GM23248 (cell line): ENCODE measurements at regions not wholly inside any gene's neighbourhood (a gene's known extent, or its start where the extent isn't known, plus 50 kb on each side); places are given as distances from the start of the nearest gene placed in this dataset.

ENCODE experiments used
- DNase-seq: peaks from one replicate; pipeline ENCODE4 v3.0.0-alpha.2; 2015
- H2AFZ ChIP-seq: fragments of 200-600 bp; sonication (generic); 2 replicates; pipeline ENCODE4 v1.6.1; 2016; ENCODE audit warnings: antibody characterized with exemption
- H3F3A ChIP-seq: fragments of 200-600 bp; sonication (generic); 2 replicates; pipeline ENCODE4 v1.6.1; 2016; ENCODE audit warnings: mild to moderate bottlenecking, antibody characterized with exemption, mixed run types; ENCODE audit not compliant: insufficient read depth
- H3K27ac ChIP-seq: fragments of 200-600 bp; sonication (generic); 2 replicates; pipeline ENCODE4 v1.5.1; 2016; ENCODE audit warnings: mild to moderate bottlenecking
- H3K27me3 ChIP-seq: fragments of 200-600 bp; sonication (generic); replicated peaks from 2 replicates; pipeline ENCODE4 v1.6.1; 2016; ENCODE audit warnings: mild to moderate bottlenecking; ENCODE audit not compliant: insufficient read depth
- H3K36me3 ChIP-seq: fragments of 200-600 bp; sonication (generic); 2 replicates; pipeline ENCODE4 v1.6.1; 2016; ENCODE audit warnings: low read depth, mild to moderate bottlenecking
- H3K4me1 ChIP-seq: fragments of 200-600 bp; sonication (generic); 2 replicates; pipeline ENCODE4 v1.6.1; 2016; ENCODE audit warnings: mild to moderate bottlenecking; ENCODE audit not compliant: insufficient read depth
- H3K4me2 ChIP-seq: fragments of 200-600 bp; sonication (generic); one replicate; pipeline ENCODE4 v1.6.1; 2016; ENCODE audit warnings: mild to moderate bottlenecking; ENCODE audit not compliant: unreplicated experiment
- H3K4me3 ChIP-seq: fragments of 200-600 bp; sonication (generic); 2 replicates; pipeline ENCODE4 v1.5.1; 2016; ENCODE audit warnings: mild to moderate bottlenecking
- H3K79me2 ChIP-seq: fragments of 200-600 bp; sonication (generic); 2 replicates; pipeline ENCODE4 v1.6.1; 2016; ENCODE audit warnings: mild to moderate bottlenecking; ENCODE audit not compliant: insufficient read depth
- H3K9ac ChIP-seq: fragments of 200-600 bp; sonication (generic); 2 replicates; pipeline ENCODE4 v1.6.1; 2016; ENCODE audit warnings: mild to moderate bottlenecking
- H3K9me2 ChIP-seq: fragments of 200-600 bp; sonication (generic); 2 replicates; pipeline ENCODE4 v1.6.1; 2016; ENCODE audit warnings: mixed run types, mild to moderate bottlenecking, moderate library complexity; ENCODE audit not compliant: insufficient read depth
- H3K9me3 ChIP-seq: fragments of 200-600 bp; sonication (generic); one replicate; pipeline ENCODE4 v1.6.1; 2017; ENCODE audit warnings: low read depth
- H4K20me1 ChIP-seq: fragments of 200-600 bp; sonication (generic); 2 replicates; pipeline ENCODE4 v1.6.0; 2016; ENCODE audit not compliant: insufficient read depth
- EZH2 ChIP-seq: fragments of 200-600 bp; sonication (generic); IDR thresholded peaks from 2 replicates; pipeline ENCODE4 v1.6.1; 2018; ENCODE audit warnings: antibody characterized with exemption, mild to moderate bottlenecking; ENCODE audit not compliant: insufficient read depth, poor library complexity, severe bottlenecking
- EZH2phosphoT487 ChIP-seq: fragments of 200-600 bp; sonication (generic); IDR thresholded peaks from 2 replicates; pipeline ENCODE4 v1.6.1; 2018; ENCODE audit warnings: antibody characterized with exemption, moderate library complexity, mild to moderate bottlenecking, low read depth; ENCODE audit not compliant: insufficient read depth
- WGBS, 2 experiments: methylation state at CpG; one replicate each; pipeline ENCODE4 v1.1.6; 2015 to 2017; ENCODE audit warnings: low lambda C conversion rate in 2 of 2, low coverage in 1 of 2; ENCODE audit errors: missing lambda C conversion rate in 2 of 2; 5-methylcytosine and 5-hydroxymethylcytosine counted together
- in situ Hi-C: fragments of 300-500 bp; cut with MboI; formaldehyde crosslinking; loops from 2 replicates; pipeline ENCODE4 v1.15.0; 2020

DNA sequence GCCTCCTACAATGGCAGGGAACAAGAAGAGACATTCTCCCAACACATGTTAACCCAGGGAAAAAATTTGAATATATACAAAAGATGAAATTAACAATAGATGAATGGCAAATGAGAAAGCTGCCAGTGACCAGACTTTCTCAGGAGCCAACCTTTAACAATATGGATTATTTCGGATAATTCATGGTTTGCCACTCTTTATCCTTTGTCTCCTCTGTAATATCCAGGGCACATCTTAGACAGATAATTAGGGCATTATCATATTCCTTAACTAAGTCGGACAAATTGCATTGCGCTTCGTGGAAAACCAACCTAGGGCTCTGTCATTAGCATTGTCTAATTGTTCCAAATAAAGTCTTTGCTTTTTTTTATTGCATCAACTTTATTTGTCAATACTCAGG lies 97.3 kb downstream of the CDCA7 start:
- no peaks in the 10 kb centered on the region for H3K9me2 ChIP-seq
- no peaks in the 10 kb centered on the region for H3K4me1 ChIP-seq
- H3K9me3 ChIP-seq: no peaks in the 10 kb centered on the region
- H3K9ac ChIP-seq: no peak overlapping the region
- H3K79me2 ChIP-seq: no peaks in the 10 kb centered on the region
- no peak overlapping the region for H2AFZ ChIP-seq
- WGBS, 2 experiments: 74 to 88% methylated on average over 4 of the region's 4 CpGs
- no peaks in the 10 kb centered on the region for H3K36me3 ChIP-seq
- no peak overlapping the region for H3K4me2 ChIP-seq
- DNase-seq: no peak
- peaks cover 2% of the 10 kb centered on the region; the same call in 1 of the 2 replicates for H3K27me3 ChIP-seq
- TF ChIP-seq EZH2phosphoT487: no peak
- no peak for TF ChIP-seq EZH2
- no peaks in the 10 kb centered on the region for H4K20me1 ChIP-seq
- H3K27ac ChIP-seq: no peak overlapping the region
- H3F3A ChIP-seq: no peaks in the 10 kb centered on the region
- in situ Hi-C loops: no loop called here
- H3K4me3 ChIP-seq: no peak overlapping the region

DNA sequence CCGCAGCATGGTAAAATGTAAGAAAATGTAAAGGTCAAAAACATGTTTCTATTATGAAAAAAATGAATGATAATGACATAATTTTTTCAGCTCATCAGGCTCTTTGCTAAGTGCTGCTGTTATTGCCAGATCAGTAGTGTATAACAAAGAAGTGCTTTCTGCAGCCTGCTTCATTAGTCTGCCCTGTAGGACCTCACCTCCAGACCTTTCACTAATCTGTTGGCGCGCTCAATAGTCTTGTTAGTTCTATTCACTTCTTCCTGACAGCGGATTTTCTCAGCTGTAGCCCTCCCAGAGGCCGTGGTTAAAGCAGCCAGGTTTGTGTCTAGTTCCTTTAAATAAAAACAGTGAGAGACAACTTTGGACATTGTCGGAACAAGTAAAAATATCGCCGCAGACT lies 97.7 kb downstream of the CDCA7 start:
- 69 to 72% methylated on average over 8 of the region's 8 CpGs for WGBS, 2 experiments
- H3K9ac ChIP-seq: no peak overlapping the region
- H3K4me3 ChIP-seq: no peak overlapping the region
- no peak for TF ChIP-seq EZH2phosphoT487
- no peak for TF ChIP-seq EZH2
- in situ Hi-C loops: no loop called here
- no peaks in the 10 kb centered on the region for H3F3A ChIP-seq
- H4K20me1 ChIP-seq: no peaks in the 10 kb centered on the region
- no peak for DNase-seq
- H3K9me2 ChIP-seq: no peaks in the 10 kb centered on the region
- no peaks in the 10 kb centered on the region for H3K4me1 ChIP-seq
- no peak overlapping the region for H2AFZ ChIP-seq
- H3K79me2 ChIP-seq: no peaks in the 10 kb centered on the region
- peaks cover 2% of the 10 kb centered on the region; the same call in 1 of the 2 replicates for H3K27me3 ChIP-seq
- H3K9me3 ChIP-seq: no peaks in the 10 kb centered on the region
- no peaks in the 10 kb centered on the region for H3K36me3 ChIP-seq
- no peak overlapping the region for H3K27ac ChIP-seq
- H3K4me2 ChIP-seq: no peak overlapping the region

DNA sequence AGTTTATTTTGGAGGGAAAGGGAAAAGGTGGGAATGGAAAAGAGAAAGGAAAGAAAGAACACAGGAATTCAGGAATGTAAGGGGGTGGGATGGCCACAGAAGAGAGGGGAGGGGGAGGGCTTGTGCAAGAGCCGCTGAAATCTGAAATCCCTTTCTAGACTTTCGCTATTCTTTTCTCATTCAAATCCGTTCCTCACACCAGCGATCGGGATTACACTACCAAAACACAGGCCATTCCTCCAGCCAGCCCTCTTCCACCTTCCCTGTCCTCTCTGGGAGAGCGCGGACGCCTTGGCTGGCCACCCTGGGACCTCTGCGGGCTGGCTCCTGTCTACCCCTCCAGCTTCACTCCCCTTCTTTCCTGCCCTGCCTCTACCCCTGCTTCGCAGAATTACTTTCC lies 102.3 kb downstream of the CDCA7 start:
- Histone ChIP-seq H3K9ac (no peak overlapping the region), H3K27ac (no peak overlapping the region), H3K79me2 (no peaks in the 10 kb centered on the region), H3K36me3 (no peaks in the 10 kb centered on the region), H2AFZ (no peak overlapping the region), H3K4me2 (no peak overlapping the region), H3K27me3 (peaks cover 19% of the 10 kb centered on the region), H3K4me3 (no peak overlapping the region), H3F3A (no peaks in the 10 kb centered on the region), H4K20me1 (no peaks in the 10 kb centered on the region), H3K9me3 (no peaks in the 10 kb centered on the region), H3K9me2 (no peaks in the 10 kb centered on the region), H3K4me1 (no peaks in the 10 kb centered on the region)
- WGBS, 2 experiments: 67 to 78% methylated on average over 7 to 10 of the region's 10 CpGs
- in situ Hi-C loops: no loop called here
- no peak for DNase-seq
- TF ChIP-seq EZH2: no peak
- no peak for TF ChIP-seq EZH2phosphoT487

DNA sequence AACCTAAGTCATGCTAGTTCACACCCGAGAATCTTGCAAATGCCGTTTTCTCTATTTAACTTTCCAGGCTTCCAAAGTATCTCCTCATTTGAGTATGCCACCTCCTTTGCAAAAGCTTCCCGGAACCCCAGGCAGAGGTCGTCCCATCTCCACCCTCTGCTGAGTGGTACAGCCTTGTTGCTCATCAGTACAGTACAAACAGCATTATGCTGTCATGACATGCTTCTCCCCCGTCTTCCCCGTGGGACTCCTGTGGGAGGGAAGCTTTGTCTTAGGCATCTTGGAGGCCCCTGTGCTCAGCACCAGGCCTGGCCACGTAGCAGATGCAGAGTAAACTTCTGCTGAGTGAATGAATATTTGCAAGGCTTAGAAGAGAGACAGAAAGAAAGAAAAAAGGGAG lies 102.7 kb downstream of the CDCA7 start:
- Histone ChIP-seq H3F3A (no peaks in the 10 kb centered on the region), H3K9me3 (no peaks in the 10 kb centered on the region), H4K20me1 (no peaks in the 10 kb centered on the region), H3K36me3 (no peaks in the 10 kb centered on the region), H3K4me2 (no peak overlapping the region), H3K27me3 (peaks cover 22% of the 10 kb centered on the region), H3K9me2 (no peaks in the 10 kb centered on the region), H3K79me2 (no peaks in the 10 kb centered on the region), H3K4me1 (no peaks in the 10 kb centered on the region), H3K4me3 (no peak overlapping the region), H3K9ac (no peak overlapping the region), H2AFZ (no peak overlapping the region), H3K27ac (no peak overlapping the region)
- TF ChIP-seq EZH2 (no peak), EZH2phosphoT487 (no peak)
- 31 to 39% methylated on average over 7 of the region's 7 CpGs for WGBS, 2 experiments
- peak; percentile 8 for DNase-seq
- in situ Hi-C loops: no loop called here
